HG02759 (cell line): ENCODE measurements at regions not wholly inside any gene's neighbourhood (a gene's known extent, or its start where the extent isn't known, plus 50 kb on each side); places are given as distances from the start of the nearest gene placed in this dataset.
"Not testable (repeated sequence)": the region's sequence is repeated elsewhere in the genome, so short reads cannot be mapped to it uniquely, and the experiment has no call there.

Experiments used
- ATAC-seq: cut with Tn5 transposase; IDR thresholded peaks from one replicate; pipeline ENCODE4 v1.9.1; 2021; ENCODE audit warnings: mild to moderate bottlenecking, moderate library complexity; ENCODE audit not compliant: unreplicated experiment

DNA sequence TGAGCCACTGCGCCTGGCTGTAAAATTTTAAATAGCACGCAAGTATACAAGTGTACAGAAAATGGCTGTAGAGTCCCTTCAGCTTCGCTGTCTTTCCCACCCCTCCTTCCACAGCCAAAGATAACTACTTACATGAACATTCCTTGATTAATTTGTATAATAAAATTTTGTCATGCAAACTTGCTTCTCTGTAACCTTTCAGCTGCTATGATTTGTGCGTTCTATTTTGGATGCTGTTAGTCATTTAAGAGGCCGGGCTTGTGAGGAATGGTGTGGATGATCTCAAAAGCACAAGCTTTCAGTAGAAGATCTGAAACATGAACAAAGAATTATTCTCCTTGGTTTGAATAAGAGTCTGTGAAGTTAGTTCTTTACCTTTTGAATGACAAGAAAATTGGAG, 115.0 kb upstream of the TLE1 start:
- ATAC-seq: no peak

DNA sequence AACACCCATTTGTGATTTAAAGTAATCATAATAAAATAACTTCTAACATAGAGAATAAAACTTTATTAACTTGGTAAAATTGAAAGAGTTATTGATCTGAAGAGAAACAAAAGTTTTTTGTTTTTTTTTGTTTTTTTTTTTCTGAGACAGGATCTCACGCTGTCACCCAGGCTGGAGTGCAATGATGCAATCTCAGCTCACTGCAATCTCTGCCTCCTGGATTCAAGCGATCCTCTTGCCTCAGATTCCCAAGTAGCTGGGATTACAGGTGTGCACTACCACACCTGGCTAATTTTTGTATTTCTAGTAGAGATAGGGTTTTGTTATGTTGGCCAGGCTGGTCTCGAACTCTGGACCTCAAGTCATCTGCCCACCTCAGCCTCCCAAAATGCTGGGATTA, 116.5 kb upstream of the SPATA31D4 start:
- not testable (repeated sequence) for ATAC-seq

- ATAC-seq: no peak
Observed at GRCh38 chr9:81814401-81814793, 113.8 kb upstream of the SPATA31D4 start.

- peak; percentile 59 for ATAC-seq
Observed at GRCh38 chr9:81814794-81815464, 113.3 kb upstream of the SPATA31D4 start.

DNA sequence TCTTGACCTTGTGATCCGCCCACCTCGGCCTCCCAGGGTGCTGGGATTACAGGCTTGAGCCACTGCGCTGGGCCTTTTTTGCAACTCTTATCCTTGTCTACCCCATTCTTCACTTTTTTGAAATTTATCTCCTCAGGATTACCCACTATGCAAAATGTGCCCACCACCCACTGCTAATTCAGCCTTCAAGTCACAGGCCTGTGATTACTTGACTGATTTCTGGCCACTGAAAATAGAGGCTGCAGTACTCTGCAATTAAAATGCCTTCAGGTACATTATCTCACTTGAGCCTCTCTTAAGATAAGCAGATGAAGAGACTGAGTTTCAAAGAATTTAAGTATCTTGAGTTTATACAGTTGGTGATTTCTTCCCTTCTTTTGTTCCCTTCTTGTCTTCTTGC, 112.4 kb upstream of the SPATA31D4 start:
- ATAC-seq: no peak

DNA sequence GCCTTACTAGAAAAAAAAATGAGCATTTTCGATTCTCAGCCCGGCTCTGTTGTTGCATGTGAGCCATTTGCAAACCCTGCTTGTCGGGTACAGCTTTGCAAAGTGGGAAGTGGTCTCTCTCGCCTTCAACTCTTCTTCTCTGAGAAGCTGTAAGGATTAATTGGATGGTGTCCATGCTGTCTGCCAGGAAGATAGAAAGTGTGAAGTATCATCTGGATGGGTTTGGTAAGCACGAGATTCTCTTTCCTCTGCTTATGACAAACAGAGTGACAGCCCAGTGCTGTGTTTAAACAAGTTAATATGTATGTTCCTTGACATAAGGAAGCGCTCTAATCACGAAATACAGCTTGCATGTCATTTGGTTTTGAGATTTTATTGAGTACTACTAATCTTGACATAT, 109.1 kb upstream of the SPATA31D4 start:
- ATAC-seq: no peak

DNA sequence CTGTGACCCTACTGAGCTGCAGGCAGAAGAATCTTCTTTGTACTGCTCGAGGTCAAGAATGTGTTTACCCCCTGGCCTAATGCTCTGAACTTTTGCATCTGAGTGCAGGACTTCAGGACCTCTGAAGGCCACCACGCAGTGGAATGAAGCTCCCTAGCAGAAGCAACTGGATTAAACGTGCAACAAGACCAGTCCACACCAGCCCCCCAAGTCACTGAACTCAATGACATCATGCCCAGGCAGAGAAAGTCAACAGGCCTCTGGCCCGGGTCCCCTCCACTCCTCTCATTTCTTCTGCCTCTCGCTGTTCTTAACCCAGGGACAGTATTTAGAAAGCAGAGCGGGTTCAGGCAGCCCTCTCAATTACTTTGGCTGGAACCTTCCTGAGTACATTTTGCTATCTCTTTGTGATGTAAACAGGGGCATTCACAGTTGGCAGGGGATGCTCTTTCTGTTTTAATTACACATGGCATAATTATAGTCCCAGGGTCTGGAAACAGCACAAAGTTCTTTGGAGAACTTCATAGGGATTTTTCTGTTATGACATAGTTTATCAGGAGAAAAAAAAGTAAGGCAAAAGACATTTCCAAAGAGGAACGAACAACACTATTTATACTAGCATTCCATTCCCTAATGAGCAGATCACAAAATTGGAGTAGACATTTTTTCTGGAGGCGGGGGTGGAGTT, 108.2 kb upstream of the SPATA31D4 start:
- ATAC-seq: no peak

DNA sequence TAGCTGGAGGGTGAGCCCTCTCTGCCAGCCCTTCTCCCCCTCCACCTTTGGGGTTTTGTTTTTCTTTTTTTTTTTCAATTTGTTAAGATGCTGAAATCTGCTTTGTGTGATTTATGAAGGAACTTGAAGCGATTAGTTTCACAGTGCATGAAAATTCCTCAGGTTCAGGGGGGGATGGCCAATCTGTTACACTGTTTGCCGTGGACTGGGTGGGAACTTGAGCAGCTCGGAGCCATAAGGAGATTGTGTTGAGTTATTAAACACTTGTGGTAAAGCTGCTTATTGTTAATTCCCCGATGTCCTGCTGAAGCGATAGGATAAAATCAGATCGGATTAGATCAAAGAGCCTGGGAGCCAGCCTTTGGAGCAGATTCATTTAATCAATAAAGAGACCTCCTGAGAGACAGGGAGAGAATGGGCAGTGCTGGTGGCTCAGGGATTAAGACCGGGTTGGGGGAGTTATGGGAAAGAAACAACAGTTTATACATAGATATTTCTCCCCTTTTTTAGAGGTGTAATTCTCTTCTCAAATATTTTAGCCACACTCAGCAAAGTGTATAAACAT, 105.8 kb upstream of the SPATA31D4 start:
- no peak for ATAC-seq

DNA sequence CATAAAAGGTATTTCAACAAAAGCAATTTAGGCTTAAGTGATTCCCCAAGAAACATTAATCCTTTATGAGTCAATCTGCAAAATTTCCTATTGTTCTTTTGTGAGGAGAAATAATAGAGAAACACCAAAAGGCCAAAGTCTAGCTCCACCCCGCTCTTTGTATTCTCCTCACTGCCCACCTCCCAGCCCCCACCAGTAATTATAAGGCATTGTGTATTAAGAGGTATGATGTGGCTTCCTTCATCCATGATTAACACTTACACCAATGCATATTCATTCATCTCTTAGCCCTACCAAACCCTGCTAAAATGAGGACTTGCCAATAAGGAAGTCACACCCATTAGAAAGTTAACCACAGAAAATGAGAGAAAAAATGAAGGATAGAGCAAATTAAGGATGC, 105.3 kb upstream of the SPATA31D4 start:
- ATAC-seq: no peak

- ATAC-seq: no peak
Observed at GRCh38 chr9:81823672-81824554, 104.3 kb upstream of the SPATA31D4 start.

- no peak for ATAC-seq
Observed at GRCh38 chr9:81824802-81825730, 103.2 kb upstream of the SPATA31D4 start.

- no peak for ATAC-seq
Observed at GRCh38 chr9:81825846-81826516, 102.2 kb upstream of the SPATA31D4 start.

GRCh38 chr9:81826517-81826906, 101.7 kb upstream of the SPATA31D4 start:
- ATAC-seq: no peak

DNA sequence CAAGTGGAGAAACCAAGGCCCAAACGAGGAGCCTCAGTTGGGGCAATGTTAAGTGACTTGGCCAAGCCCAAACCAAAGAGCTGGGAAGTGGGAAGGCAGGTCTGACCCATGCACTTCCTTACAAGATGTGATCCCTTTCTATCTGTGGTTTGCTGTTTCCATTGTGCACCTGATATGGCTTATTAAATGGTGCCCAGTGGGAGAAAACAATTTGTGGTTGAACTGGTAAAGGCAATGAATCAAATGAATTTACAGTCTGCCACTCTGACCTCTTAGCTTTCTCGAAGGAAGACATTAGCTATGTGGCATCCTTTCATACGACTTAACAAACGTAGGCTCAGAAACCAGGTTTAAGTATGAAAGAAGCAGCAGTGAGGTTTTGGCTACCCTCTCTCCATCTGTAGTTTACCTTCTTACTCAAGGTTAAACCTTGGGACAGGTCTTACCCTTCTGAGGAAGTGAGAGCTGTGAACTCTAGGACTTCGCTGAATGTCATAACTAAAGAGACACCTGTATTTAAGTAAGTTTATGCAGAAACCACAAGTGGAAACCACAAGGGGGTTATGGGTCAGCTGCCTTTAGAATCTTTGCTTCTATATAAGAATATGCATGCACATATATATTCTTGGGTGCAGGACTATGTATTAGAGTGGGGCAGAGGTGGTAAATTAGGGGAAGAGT, 100.5 kb upstream of the SPATA31D4 start:
- ATAC-seq: peak; percentile 87

- ATAC-seq: no peak
Observed at GRCh38 chr9:81829195-81829882, 98.9 kb upstream of the SPATA31D4 start.

- ATAC-seq: not testable (repeated sequence)
Observed at GRCh38 chr9:81830431-81830830, 97.8 kb upstream of the SPATA31D4 start.

GRCh38 chr9:81832571-81833285, 95.5 kb upstream of the SPATA31D4 start:
- ATAC-seq: no peak
